ENCODE measurements at regions not wholly inside any gene's neighbourhood (a gene's known extent, or its start where the extent isn't known, plus 50 kb on each side); places are given as distances from the start of the nearest gene placed in this dataset.

- WGBS: 69% methylated on average over 2 of the region's 2 CpGs
- no peaks in the 10 kb centered on the region for H3K4me1 ChIP-seq (ENCODE audit: control insufficient read depth in 4 of 4, insufficient read depth in 4 of 4, low read length in 3 of 4)
- H3K36me3 ChIP-seq (ENCODE audit: control insufficient read depth in 4 of 4, insufficient read depth in 3 of 4, low read depth in 1 of 4, low read length in 3 of 4): no peaks in the 10 kb centered on the region
- no peak overlapping the region for H3K27ac ChIP-seq (ENCODE audit: low read depth in 1 of 2, low read length in 2 of 2)
- no peak for DNase-seq (ENCODE audit: low spot score)
- H3K9me3 ChIP-seq (ENCODE audit: control insufficient read depth in 4 of 4, low read length in 3 of 4): no peaks in the 10 kb centered on the region
- no peak overlapping the region for H3K9ac ChIP-seq (ENCODE audit: low read depth in 1 of 2, low read length in 2 of 2)
- no peak for TF ChIP-seq JUND (IDR thresholded peaks at IDR 0.05)
- H3K4me3 ChIP-seq (ENCODE audit: low read depth in 1 of 3, low read length in 3 of 3): no peak overlapping the region
- H3K27me3 ChIP-seq (ENCODE audit: control insufficient read depth in 4 of 4, insufficient read depth in 4 of 4, low read length in 3 of 4): no peaks in the 10 kb centered on the region
Measured at GRCh38 chr5:105030153-105030552, 1467.6 kb upstream of the NUDT12 start.

- WGBS: 95% methylated on average over 3 of the region's 3 CpGs
- no peaks in the 10 kb centered on the region for H3K27me3 ChIP-seq (ENCODE audit: control insufficient read depth in 4 of 4, insufficient read depth in 4 of 4, low read length in 3 of 4)
- no peaks in the 10 kb centered on the region for H3K36me3 ChIP-seq (ENCODE audit: control insufficient read depth in 4 of 4, insufficient read depth in 3 of 4, low read depth in 1 of 4, low read length in 3 of 4)
- H3K27ac ChIP-seq (ENCODE audit: low read depth in 1 of 2, low read length in 2 of 2): no peak overlapping the region
- no peak overlapping the region for H3K4me3 ChIP-seq (ENCODE audit: low read depth in 1 of 3, low read length in 3 of 3)
- no peaks in the 10 kb centered on the region for H3K9me3 ChIP-seq (ENCODE audit: control insufficient read depth in 4 of 4, low read length in 3 of 4)
- H3K9ac ChIP-seq (ENCODE audit: low read depth in 1 of 2, low read length in 2 of 2): no peak overlapping the region
- no peaks in the 10 kb centered on the region for H3K4me1 ChIP-seq (ENCODE audit: control insufficient read depth in 4 of 4, insufficient read depth in 4 of 4, low read length in 3 of 4)
- no peak for DNase-seq (ENCODE audit: low spot score)
- TF ChIP-seq GABPA (IDR thresholded peaks at IDR 0.05 in 1 of 2, conservative IDR thresholded peaks at IDR 0.05 in 1 of 2) (no peak), HNF4G (IDR thresholded peaks at IDR 0.05) (no peak), JUND (IDR thresholded peaks at IDR 0.05) (no peak), NR2F2 (IDR thresholded peaks at IDR 0.05) (no peak), RAD21 (IDR thresholded peaks at IDR 0.05) (no peak), YY1 (IDR thresholded peaks at IDR 0.05) (no peak), EGR1 (IDR thresholded peaks at IDR 0.05; ENCODE audit: low read depth in 2 of 2) (no peak), RXRA (IDR thresholded peaks at IDR 0.05) (no peak), SP1 (IDR thresholded peaks at IDR 0.05) (no peak), TAF1 (conservative IDR thresholded peaks at IDR 0.05) (no peak), ATF3 (IDR thresholded peaks at IDR 0.05) (no peak), HNF4A (conservative IDR thresholded peaks at IDR 0.05) (no peak), FOXA2 (IDR thresholded peaks at IDR 0.05) (no peak), FOXA1 (IDR thresholded peaks at IDR 0.05) (no peak)
- TF ChIP-seq, protein P1, sequence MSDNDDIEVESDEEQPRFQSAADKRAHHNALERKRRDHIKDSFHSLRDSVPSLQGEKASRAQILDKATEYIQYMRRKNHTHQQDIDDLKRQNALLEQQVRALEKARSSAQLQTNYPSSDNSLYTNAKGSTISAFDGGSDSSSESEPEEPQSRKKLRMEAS (IDR thresholded peaks at IDR 0.05): no peak
- TF ChIP-seq, protein P2, sequence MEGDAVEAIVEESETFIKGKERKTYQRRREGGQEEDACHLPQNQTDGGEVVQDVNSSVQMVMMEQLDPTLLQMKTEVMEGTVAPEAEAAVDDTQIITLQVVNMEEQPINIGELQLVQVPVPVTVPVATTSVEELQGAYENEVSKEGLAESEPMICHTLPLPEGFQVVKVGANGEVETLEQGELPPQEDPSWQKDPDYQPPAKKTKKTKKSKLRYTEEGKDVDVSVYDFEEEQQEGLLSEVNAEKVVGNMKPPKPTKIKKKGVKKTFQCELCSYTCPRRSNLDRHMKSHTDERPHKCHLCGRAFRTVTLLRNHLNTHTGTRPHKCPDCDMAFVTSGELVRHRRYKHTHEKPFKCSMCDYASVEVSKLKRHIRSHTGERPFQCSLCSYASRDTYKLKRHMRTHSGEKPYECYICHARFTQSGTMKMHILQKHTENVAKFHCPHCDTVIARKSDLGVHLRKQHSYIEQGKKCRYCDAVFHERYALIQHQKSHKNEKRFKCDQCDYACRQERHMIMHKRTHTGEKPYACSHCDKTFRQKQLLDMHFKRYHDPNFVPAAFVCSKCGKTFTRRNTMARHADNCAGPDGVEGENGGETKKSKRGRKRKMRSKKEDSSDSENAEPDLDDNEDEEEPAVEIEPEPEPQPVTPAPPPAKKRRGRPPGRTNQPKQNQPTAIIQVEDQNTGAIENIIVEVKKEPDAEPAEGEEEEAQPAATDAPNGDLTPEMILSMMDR (IDR thresholded peaks at IDR 0.05; ENCODE audit: low read depth, low read length, missing input control): no peak
Measured at GRCh38 chr5:105015098-105015497, 1452.5 kb upstream of the NUDT12 start.

DNA sequence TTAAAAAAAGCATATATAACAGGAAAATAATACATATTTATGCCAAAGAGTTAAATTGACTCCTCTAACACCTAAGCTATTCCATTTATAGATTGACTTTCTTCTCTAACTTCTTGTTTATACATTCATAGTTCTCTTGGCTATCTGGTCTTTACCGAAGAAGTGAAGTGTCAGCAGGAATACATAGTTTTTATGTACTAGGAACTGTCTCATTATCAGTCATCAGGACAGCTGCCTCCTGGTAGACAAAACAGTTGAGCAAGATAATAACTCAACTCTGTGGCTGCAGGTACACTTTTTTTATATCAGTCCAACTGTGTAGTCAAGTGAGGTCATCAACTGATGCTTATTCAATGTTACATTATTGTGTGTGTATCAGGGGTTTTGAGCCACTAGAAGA lies 1436.0 kb upstream of the NUDT12 start:
- 60% methylated on average over 1 of the region's 1 CpG for WGBS
- no peak overlapping the region for H3K9ac ChIP-seq (ENCODE audit: low read depth in 1 of 2, low read length in 2 of 2)
- H3K4me3 ChIP-seq (ENCODE audit: low read depth in 1 of 3, low read length in 3 of 3): no peak overlapping the region

More for the DNA sequence above, 1436.0 kb upstream of the NUDT12 start:
- TF ChIP-seq, protein P2 (IDR thresholded peaks at IDR 0.05; ENCODE audit: low read depth, low read length, missing input control): no peak
- TF ChIP-seq HNF4G (IDR thresholded peaks at IDR 0.05): no peak
- no peak for TF ChIP-seq RAD21 (IDR thresholded peaks at IDR 0.05)
- TF ChIP-seq JUND (IDR thresholded peaks at IDR 0.05): no peak
- TF ChIP-seq TAF1 (conservative IDR thresholded peaks at IDR 0.05): no peak
- TF ChIP-seq, protein P1 (IDR thresholded peaks at IDR 0.05): no peak
- no peak for TF ChIP-seq YY1 (IDR thresholded peaks at IDR 0.05)
- TF ChIP-seq HNF4A (conservative IDR thresholded peaks at IDR 0.05): no peak
- no peaks in the 10 kb centered on the region for H3K36me3 ChIP-seq (ENCODE audit: control insufficient read depth in 4 of 4, insufficient read depth in 3 of 4, low read depth in 1 of 4, low read length in 3 of 4)
- no peaks in the 10 kb centered on the region for H3K4me1 ChIP-seq (ENCODE audit: control insufficient read depth in 4 of 4, insufficient read depth in 4 of 4, low read length in 3 of 4)
- H3K27ac ChIP-seq (ENCODE audit: low read depth in 1 of 2, low read length in 2 of 2): no peak overlapping the region
- no peak for DNase-seq (ENCODE audit: low spot score)
- H3K27me3 ChIP-seq (ENCODE audit: control insufficient read depth in 4 of 4, insufficient read depth in 4 of 4, low read length in 3 of 4): no peaks in the 10 kb centered on the region
- H3K9me3 ChIP-seq (ENCODE audit: control insufficient read depth in 4 of 4, low read length in 3 of 4): no peaks in the 10 kb centered on the region

Measured in liver (tissue), 8 donors.